ENCODE measurements at regions not wholly inside any gene's neighbourhood (a gene's known extent, or its start where the extent isn't known, plus 50 kb on each side); places are given as distances from the start of the nearest gene placed in this dataset.

DNA sequence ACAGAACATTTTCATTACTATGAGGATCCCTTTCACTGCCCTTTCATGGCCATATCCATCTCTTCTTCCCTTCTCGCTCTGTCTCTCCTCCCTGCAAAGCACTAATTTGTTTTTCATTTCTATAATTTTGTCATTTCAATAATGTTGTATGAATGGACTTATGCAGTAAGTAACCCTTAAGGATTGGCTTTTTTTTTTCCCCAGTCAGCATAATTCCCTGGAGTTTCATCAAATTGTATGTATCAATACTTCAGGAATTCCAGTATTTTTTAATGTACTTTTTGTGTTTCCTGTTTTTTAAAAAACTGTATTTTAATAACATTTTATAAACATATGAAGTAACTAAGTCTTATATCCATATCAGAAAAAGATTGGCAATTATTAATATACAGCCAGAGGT is 1016.0 kb upstream of the SEMA6D start:
- Histone ChIP-seq H3K4me2 (ENCODE audit: insufficient read depth, insufficient read length, low read length) (no peak overlapping the region), H3K79me1 (ENCODE audit: insufficient read depth, low read depth, low read length, poor library complexity, severe bottlenecking) (no peaks in the 10 kb centered on the region), H3K56ac (ENCODE audit: insufficient read length, low read depth, low read length) (no peak overlapping the region), H2BK20ac (ENCODE audit: low read depth, low read length, poor library complexity, severe bottlenecking) (no peak overlapping the region), H3K23ac (ENCODE audit: insufficient read length, low read depth, low read length) (no peak overlapping the region), H2BK120ac (ENCODE audit: low read depth, low read length, poor library complexity, severe bottlenecking) (no peak overlapping the region), H3K4ac (ENCODE audit: low read depth, low read length) (no peak overlapping the region), H2AFZ (ENCODE audit: low read length) (no peak overlapping the region), H2AK5ac (ENCODE audit: insufficient read length, low read length) (no peak overlapping the region), H4K20me1 (ENCODE audit: control insufficient read depth, insufficient read depth, insufficient read length) (no peaks in the 10 kb centered on the region), H3K79me2 (ENCODE audit: insufficient read depth, low read length) (no peaks in the 10 kb centered on the region), H4K91ac (ENCODE audit: insufficient read length, low read depth, low read length) (no peak overlapping the region), H3K27me3 (ENCODE audit: insufficient read depth, low read length) (no peaks in the 10 kb centered on the region), H2BK5ac (ENCODE audit: insufficient read length, low read length) (no peak overlapping the region), H4K8ac (replicated peaks; ENCODE audit: insufficient read length, low read depth, low read length) (no peak overlapping the region), H3K9ac (ENCODE audit: extremely low read depth, insufficient read length, low read length) (no peak overlapping the region), H4K5ac (ENCODE audit: insufficient read length, low read depth, low read length) (no peak overlapping the region), H2BK12ac (ENCODE audit: insufficient read length, low read depth, low read length) (no peak overlapping the region), H3K23me2 (ENCODE audit: insufficient read length, low read depth, low read length, poor library complexity, severe bottlenecking) (no peaks in the 10 kb centered on the region), H2BK15ac (ENCODE audit: low read depth, low read length) (no peak overlapping the region), H3T11ph (ENCODE audit: low read length) (no peak overlapping the region), H3K14ac (ENCODE audit: insufficient read depth, low read length) (no peak overlapping the region), H3K9me3 (ENCODE audit: control insufficient read depth, low read depth, low read length) (no peaks in the 10 kb centered on the region), H3K4me1 (ENCODE audit: insufficient read depth, low read length) (no peaks in the 10 kb centered on the region), H3K27ac (ENCODE audit: insufficient read length, low read depth, low read length) (no peak overlapping the region), H3K18ac (ENCODE audit: insufficient read length, low read depth, low read length) (no peak overlapping the region)
- H3K9me3 Mint-ChIP-seq: 0 out of 5 replicates have a peak, but pooled peaks cover 0 to 3% of the 10 kb centered on the region in 2 experiments
- no peak overlapping the region for H3K27ac Mint-ChIP-seq
- WGBS (ENCODE audit: extremely low coverage, insufficient read length, low lambda C conversion rate): no CpG with 5 or more reads among the region's 1 CpG
- no peaks in the 10 kb centered on the region for H3K27me3 Mint-ChIP-seq (ENCODE audit: low read depth)
- no peak for DNase-seq
- H3K4me1 Mint-ChIP-seq: no peaks in the 10 kb centered on the region
- TF ChIP-seq, protein P1, sequence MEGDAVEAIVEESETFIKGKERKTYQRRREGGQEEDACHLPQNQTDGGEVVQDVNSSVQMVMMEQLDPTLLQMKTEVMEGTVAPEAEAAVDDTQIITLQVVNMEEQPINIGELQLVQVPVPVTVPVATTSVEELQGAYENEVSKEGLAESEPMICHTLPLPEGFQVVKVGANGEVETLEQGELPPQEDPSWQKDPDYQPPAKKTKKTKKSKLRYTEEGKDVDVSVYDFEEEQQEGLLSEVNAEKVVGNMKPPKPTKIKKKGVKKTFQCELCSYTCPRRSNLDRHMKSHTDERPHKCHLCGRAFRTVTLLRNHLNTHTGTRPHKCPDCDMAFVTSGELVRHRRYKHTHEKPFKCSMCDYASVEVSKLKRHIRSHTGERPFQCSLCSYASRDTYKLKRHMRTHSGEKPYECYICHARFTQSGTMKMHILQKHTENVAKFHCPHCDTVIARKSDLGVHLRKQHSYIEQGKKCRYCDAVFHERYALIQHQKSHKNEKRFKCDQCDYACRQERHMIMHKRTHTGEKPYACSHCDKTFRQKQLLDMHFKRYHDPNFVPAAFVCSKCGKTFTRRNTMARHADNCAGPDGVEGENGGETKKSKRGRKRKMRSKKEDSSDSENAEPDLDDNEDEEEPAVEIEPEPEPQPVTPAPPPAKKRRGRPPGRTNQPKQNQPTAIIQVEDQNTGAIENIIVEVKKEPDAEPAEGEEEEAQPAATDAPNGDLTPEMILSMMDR (conservative IDR thresholded peaks at IDR 0.05): no peak
- H3K36me3 Mint-ChIP-seq (ENCODE audit: insufficient read depth in 1 of 3, low read depth in 3 of 3): no peaks in the 10 kb centered on the region
- H3K4me3 Mint-ChIP-seq: no peak overlapping the region

Data from H9 (cell line).